Naive thymus-derived CD8-positive, alpha-beta T cell (primary cell): ENCODE measurements at regions not wholly inside any gene's neighbourhood (a gene's known extent, or its start where the extent isn't known, plus 50 kb on each side); places are given as distances from the start of the nearest gene placed in this dataset.

ENCODE experiments used
- ATAC-seq, 2 donors: fragments of 150-1000 bp; cut with Tn5 transposase in 1 of 2; sonication (Bioruptor Pico), chemical (Tn5 transposase) in 1 of 2; 1 replicate in 1 of 2; 2 replicates in 1 of 2; pipeline ENCODE4 v1.10.0; 2021; ENCODE audit warnings: mild to moderate bottlenecking in 2 of 2, moderate library complexity in 2 of 2
- POLR2A ChIA-PET: fragments of 350-600 bp; sonication (Branson Sonifier 250); formaldehyde crosslinking; loops from one replicate; lab custom pipeline; 2021; ENCODE audit warnings: antibody characterized with exemption; lab: Charles Lee
- DNase-seq, 10 donors: peaks; one replicate each; pipeline versions ENCODE4 v3.0.0 to v3.0.0-alpha.2; 2020 to 2022
- H3K27ac Mint-ChIP-seq, 10 donors: one replicate each; pipeline ENCODE4 v1.8.0; 2020 to 2022; ENCODE audit warnings: mild to moderate bottlenecking in 10 of 10, mixed read lengths in 10 of 10, moderate library complexity in 4 of 10, inconsistent platforms in 1 of 10
- H3K27me3 Mint-ChIP-seq, 5 donors: one replicate each; pipeline ENCODE4 v1.8.0; 2021 to 2022; ENCODE audit warnings: mixed read lengths in 5 of 5
- H3K36me3 Mint-ChIP-seq, 3 donors: one replicate each; pipeline ENCODE4 v1.8.0; 2020 to 2022; ENCODE audit warnings: mixed read lengths in 3 of 3, mild to moderate bottlenecking in 2 of 3, inconsistent platforms in 1 of 3
- H3K4me1 Mint-ChIP-seq, 4 donors: one replicate each; pipeline ENCODE4 v1.8.0; 2021 to 2022; ENCODE audit warnings: mixed read lengths in 4 of 4
- H3K4me3 Mint-ChIP-seq, 10 donors: one replicate each; pipeline ENCODE4 v1.8.0; 2020 to 2022; ENCODE audit warnings: mild to moderate bottlenecking in 10 of 10, mixed read lengths in 10 of 10, moderate library complexity in 6 of 10, inconsistent platforms in 1 of 10
- H3K9me3 Mint-ChIP-seq, 9 donors: one replicate each; pipeline ENCODE4 v1.8.0; 2020 to 2022; ENCODE audit warnings: mixed read lengths in 9 of 9, mild to moderate bottlenecking in 3 of 9, inconsistent platforms in 1 of 9, moderate library complexity in 1 of 9

DNA sequence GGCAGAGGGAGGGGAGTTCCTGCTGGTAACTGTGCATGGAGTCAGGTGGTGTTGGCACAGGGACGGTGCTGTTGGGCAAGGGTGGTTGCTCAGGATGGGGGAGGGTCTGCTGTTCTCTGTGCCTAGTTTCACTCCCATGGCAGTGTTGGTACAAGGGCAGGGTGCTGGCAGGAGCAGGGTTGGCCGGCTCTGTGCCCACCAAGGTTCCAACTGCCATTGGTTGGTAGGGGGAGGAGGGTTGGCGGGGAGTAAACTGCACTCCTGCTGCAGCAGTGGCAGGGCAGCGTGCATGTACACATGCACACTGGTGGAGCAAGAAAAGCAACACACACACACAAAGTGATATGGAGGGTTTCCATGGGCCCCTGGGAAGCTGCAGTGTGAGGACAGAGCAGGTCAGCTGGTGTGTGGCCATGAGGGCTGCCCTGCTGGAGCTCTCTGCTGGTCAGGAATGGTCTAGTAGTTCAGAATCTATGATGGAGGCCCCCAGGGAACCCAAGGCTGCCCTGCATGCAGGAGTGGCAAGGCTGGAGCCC is 269.9 kb upstream of the MGAT4C start:
- DNase-seq (no peak), ATAC-seq (no peak)
- Mint-ChIP-seq H3K4me3 (no peak overlapping the region), H3K9me3 (peaks cover 2 to 45% (median 33%) of the 10 kb centered on the region in 9 donors), H3K27me3 (no peaks in the 10 kb centered on the region), H3K36me3 (peaks cover 0 to 11% (median 0%) of the 10 kb centered on the region in 3 donors), H3K27ac (no peak overlapping the region), H3K4me1 (no peaks in the 10 kb centered on the region)
- POLR2A ChIA-PET: no interaction called here

DNA sequence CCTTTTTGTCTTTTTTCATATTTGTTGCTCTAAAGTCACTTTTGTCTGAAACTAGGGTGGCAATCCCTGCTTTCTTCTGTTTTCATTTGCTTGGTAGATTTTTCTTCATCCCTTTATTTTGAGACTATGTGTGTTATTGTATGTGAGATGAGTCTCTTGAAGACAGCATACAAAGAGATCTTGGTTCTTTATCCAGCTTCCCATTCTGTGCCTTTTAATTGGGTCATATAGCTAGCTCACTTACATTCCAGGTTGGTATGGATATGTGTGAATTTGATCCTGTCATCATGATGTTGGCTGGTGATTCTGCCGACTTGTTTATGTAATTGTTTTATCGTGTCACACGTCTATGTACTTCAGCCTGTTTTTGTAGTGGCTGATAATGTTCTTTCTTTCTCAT is 267.7 kb upstream of the MGAT4C start:
- Mint-ChIP-seq H3K36me3 (peaks cover 0 to 11% (median 0%) of the 10 kb centered on the region in 3 donors), H3K27ac (no peak overlapping the region), H3K27me3 (no peaks in the 10 kb centered on the region), H3K4me3 (no peak overlapping the region), H3K4me1 (no peaks in the 10 kb centered on the region), H3K9me3 (peaks cover 0 to 52% (median 33%) of the 10 kb centered on the region in 9 donors)
- DNase-seq (no peak), ATAC-seq (no peak)
- POLR2A ChIA-PET: no interaction called here

DNA sequence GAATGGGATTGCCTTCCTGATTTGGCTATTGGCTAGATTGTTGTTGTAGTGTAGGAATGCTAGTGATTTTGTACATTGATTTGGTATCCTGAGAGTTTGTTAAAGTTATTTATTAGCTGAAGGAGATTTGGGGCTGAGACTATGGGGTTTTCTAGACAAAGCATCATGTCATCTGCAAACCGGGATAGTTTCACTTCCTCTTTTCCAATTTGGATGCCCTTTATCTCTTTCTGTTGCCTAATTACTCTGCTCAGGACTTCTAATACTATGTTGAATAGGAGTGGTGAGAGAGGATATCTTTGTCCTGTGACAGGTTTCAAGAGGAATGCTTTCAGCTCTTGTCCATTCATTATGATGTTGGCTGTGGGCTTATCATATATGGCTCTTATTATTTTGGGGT is 265.7 kb upstream of the MGAT4C start:
- H3K36me3 Mint-ChIP-seq: peaks cover 0 to 11% (median 0%) of the 10 kb centered on the region in 3 donors
- H3K27ac Mint-ChIP-seq: no peak overlapping the region
- H3K9me3 Mint-ChIP-seq: peaks cover 0 to 52% (median 35%) of the 10 kb centered on the region in 9 donors
- H3K27me3 Mint-ChIP-seq: no peaks in the 10 kb centered on the region
- DNase-seq (no peak), ATAC-seq (no peak)
- POLR2A ChIA-PET: no interaction called here
- no peak overlapping the region for H3K4me3 Mint-ChIP-seq
- no peaks in the 10 kb centered on the region for H3K4me1 Mint-ChIP-seq

- H3K4me1 Mint-ChIP-seq: no peaks in the 10 kb centered on the region
- H3K4me3 Mint-ChIP-seq: no peak overlapping the region
- no peak for DNase-seq
- H3K27ac Mint-ChIP-seq: no peak overlapping the region
- H3K27me3 Mint-ChIP-seq: no peaks in the 10 kb centered on the region
- H3K36me3 Mint-ChIP-seq: no peaks in the 10 kb centered on the region
- POLR2A ChIA-PET: no interaction called here
- no peak for ATAC-seq
- H3K9me3 Mint-ChIP-seq: peaks cover 0 to 15% (median 7%) of the 10 kb centered on the region in 9 donors
Measured at GRCh38 chr12:86513226-86513625, 257.0 kb upstream of the MGAT4C start.

GRCh38 chr12:86496595-86496994 is 240.4 kb upstream of the MGAT4C start:
- no peaks in the 10 kb centered on the region for H3K36me3 Mint-ChIP-seq

GRCh38 chr12:86484473-86484872 is 228.3 kb upstream of the MGAT4C start:
- peaks cover 0 to 15% (median 4%) of the 10 kb centered on the region in 9 donors for H3K9me3 Mint-ChIP-seq
- H3K27ac Mint-ChIP-seq: no peak overlapping the region
- H3K4me3 Mint-ChIP-seq: no peak overlapping the region
- no peaks in the 10 kb centered on the region for H3K27me3 Mint-ChIP-seq
- DNase-seq (no peak), ATAC-seq (no peak)
- POLR2A ChIA-PET: no interaction called here
- H3K36me3 Mint-ChIP-seq: no peaks in the 10 kb centered on the region
- H3K4me1 Mint-ChIP-seq: no peaks in the 10 kb centered on the region

More at GRCh38 chr12:86496595-86496994, 240.4 kb upstream of the MGAT4C start:
- Mint-ChIP-seq H3K9me3 (peaks cover 0 to 8% (median 0%) of the 10 kb centered on the region in 9 donors), H3K27ac (no peak overlapping the region), H3K4me1 (no peaks in the 10 kb centered on the region), H3K27me3 (no peaks in the 10 kb centered on the region), H3K4me3 (no peak overlapping the region)
- DNase-seq (no peak), ATAC-seq (no peak)
- POLR2A ChIA-PET: no interaction called here

- Mint-ChIP-seq H3K27ac (no peak overlapping the region), H3K4me3 (no peak overlapping the region), H3K36me3 (no peaks in the 10 kb centered on the region), H3K4me1 (no peaks in the 10 kb centered on the region), H3K27me3 (no peaks in the 10 kb centered on the region), H3K9me3 (peaks cover 0 to 17% (median 4%) of the 10 kb centered on the region in 9 donors)
- POLR2A ChIA-PET: no interaction called here
- DNase-seq: no peak
- ATAC-seq: no peak
Measured at GRCh38 chr12:86473231-86473630, 217.0 kb upstream of the MGAT4C start.

DNA sequence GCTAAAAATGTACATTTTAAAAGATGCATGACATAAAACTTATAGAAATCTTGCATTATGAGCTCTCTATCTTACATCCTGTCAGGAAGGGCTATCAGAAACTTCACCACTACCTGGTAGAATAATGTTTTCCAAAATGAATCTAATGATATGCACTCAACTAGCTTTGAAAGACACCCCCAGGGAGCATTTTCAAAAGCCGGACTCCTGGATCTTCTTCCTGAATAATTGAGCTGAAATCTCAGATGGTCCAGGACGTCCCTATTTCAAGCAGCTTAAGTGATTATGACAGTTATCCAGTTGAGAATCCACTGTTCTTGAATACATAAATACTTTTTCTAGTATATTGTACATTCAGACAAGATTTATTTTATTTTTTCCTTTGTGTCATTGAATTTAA is 200.6 kb upstream of the MGAT4C start:
- no peak overlapping the region for H3K4me3 Mint-ChIP-seq
- no peak overlapping the region for H3K27ac Mint-ChIP-seq
- POLR2A ChIA-PET: no interaction called here
- ATAC-seq (no peak), DNase-seq (no peak)
- H3K27me3 Mint-ChIP-seq: no peaks in the 10 kb centered on the region
- H3K4me1 Mint-ChIP-seq: no peaks in the 10 kb centered on the region
- peaks cover 0 to 11% (median 0%) of the 10 kb centered on the region in 9 donors for H3K9me3 Mint-ChIP-seq
- H3K36me3 Mint-ChIP-seq: no peaks in the 10 kb centered on the region

DNA sequence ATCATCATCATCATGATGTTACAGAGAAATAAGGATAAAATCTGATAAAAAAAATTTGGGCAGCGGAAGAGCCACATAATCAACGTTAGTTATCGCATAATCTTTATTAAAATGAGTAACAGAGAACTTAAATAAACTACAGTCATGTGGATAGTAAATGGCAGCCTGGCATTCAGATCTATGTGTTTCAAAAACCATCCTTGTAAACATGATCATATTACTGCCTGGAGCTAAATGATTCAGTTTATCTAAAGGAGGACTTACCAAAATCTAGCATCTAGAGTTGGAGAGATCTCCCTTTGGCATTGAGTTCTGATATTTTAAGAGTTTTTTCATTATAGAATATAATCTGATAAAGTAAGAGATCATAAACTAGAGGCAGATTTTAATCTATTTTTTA is 200.1 kb upstream of the MGAT4C start:
- DNase-seq: no peak
- H3K27ac Mint-ChIP-seq: no peak overlapping the region
- H3K27me3 Mint-ChIP-seq: no peaks in the 10 kb centered on the region
- H3K9me3 Mint-ChIP-seq: peaks cover 0 to 11% (median 0%) of the 10 kb centered on the region in 9 donors
- POLR2A ChIA-PET: no interaction called here
- ATAC-seq: no peak
- H3K4me1 Mint-ChIP-seq: no peaks in the 10 kb centered on the region
- no peaks in the 10 kb centered on the region for H3K36me3 Mint-ChIP-seq
- no peak overlapping the region for H3K4me3 Mint-ChIP-seq

DNA sequence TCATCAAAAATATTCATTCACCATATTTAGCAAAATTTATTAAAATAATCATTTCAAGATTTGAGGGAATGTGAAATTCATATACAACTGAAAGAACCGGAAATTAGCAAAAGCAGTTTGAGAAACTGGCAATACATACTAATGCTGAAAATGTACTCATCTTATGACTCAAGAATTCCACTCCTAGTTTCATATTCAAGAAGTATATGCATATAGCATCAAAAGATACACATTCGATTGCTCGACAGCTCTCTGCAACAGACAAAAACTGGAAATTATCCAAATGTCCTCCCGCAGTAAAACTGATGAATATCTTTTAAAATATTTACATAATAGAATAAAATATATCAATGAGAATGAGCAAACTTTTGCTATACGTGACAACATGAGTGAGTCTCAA is 189.2 kb upstream of the MGAT4C start:
- H3K9me3 Mint-ChIP-seq: peaks cover 2 to 24% (median 6%) of the 10 kb centered on the region in 9 donors
- H3K27ac Mint-ChIP-seq: no peak overlapping the region
- POLR2A ChIA-PET: interaction anchor here (0.6 kb wide), 1 partner anchor 105 kb away, joined by 3 read pairs; no protein-coding TSS in a partner anchor
- no peaks in the 10 kb centered on the region for H3K27me3 Mint-ChIP-seq
- H3K36me3 Mint-ChIP-seq: peaks cover 0 to 6% (median 0%) of the 10 kb centered on the region in 3 donors
- H3K4me1 Mint-ChIP-seq: no peaks in the 10 kb centered on the region
- ATAC-seq: no peak
- no peak overlapping the region for H3K4me3 Mint-ChIP-seq
- no peak for DNase-seq

DNA sequence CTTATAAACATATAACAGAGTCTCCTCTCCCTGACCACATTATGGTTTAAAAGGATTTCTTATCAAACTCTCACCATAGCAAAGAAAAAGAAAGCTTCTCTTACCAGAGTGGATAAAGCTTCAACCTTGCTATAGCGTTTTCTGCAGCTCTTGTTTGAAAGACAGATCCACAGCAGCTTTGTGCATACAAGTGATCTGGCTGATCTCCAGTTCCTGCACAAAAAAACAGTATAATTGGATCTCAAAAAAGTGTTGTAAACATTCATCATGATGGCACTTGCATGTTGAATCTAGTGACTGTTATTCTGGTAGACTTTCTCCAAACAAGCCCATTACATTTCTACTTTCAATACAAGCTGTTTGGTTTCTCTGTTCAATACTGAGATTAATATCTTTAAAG is 178.9 kb upstream of the MGAT4C start:
- Mint-ChIP-seq H3K27me3 (no peaks in the 10 kb centered on the region), H3K4me3 (no peak overlapping the region), H3K9me3 (peaks cover 0 to 29% (median 9%) of the 10 kb centered on the region in 9 donors), H3K4me1 (no peaks in the 10 kb centered on the region), H3K36me3 (no peaks in the 10 kb centered on the region), H3K27ac (no peak overlapping the region)
- DNase-seq (no peak), ATAC-seq (no peak)
- POLR2A ChIA-PET: no interaction called here

DNA sequence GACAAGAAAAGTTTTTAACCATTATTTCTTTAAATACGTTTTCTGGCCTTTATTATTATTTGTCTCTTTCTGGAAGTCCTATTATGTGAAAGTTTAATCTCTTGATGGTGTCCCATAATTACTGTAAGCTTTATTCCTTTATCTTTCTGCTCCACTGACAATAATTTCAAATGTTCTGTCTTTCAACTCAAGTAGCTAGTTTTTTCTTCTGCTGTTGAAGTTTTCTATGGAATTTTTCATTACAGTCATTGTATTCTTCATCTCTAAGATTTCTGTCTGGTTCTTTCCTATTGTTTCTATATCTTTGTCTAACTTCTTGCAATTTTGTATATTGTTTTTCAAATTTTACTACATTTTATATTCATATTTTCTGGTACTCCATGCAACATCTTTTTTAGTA is 173.6 kb upstream of the MGAT4C start:
- DNase-seq (no peak), ATAC-seq (no peak)
- Mint-ChIP-seq H3K27me3 (no peaks in the 10 kb centered on the region), H3K4me1 (no peaks in the 10 kb centered on the region), H3K4me3 (no peak overlapping the region), H3K9me3 (peaks cover 3 to 38% (median 20%) of the 10 kb centered on the region in 9 donors), H3K36me3 (no peaks in the 10 kb centered on the region), H3K27ac (no peak overlapping the region)
- POLR2A ChIA-PET: no interaction called here

DNA sequence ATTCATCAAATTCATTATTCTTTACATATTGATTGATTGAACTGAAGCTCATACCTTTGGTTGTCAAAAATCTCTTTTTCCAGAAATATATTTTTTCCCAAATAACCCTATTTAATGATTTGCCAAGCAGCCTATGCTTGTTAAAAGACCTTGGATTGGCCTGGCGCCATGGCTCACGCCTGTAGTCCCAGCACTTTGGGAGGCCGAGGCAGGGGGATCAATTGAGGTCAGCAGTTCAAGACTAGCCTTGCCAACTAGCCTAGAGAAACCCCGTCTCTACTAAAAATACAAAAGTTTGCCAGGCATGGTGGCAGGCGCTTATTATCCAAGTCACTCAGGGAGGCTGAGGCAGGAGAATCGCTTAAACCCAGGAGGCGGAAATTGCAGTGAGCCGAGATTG is 165.1 kb upstream of the MGAT4C start:
- H3K36me3 Mint-ChIP-seq: no peaks in the 10 kb centered on the region
- H3K27me3 Mint-ChIP-seq: no peaks in the 10 kb centered on the region
- DNase-seq: no peak
- POLR2A ChIA-PET: no interaction called here
- no peak for ATAC-seq
- H3K9me3 Mint-ChIP-seq: peaks cover 0 to 9% (median 3%) of the 10 kb centered on the region in 9 donors
- H3K4me1 Mint-ChIP-seq: no peaks in the 10 kb centered on the region
- H3K27ac Mint-ChIP-seq: no peak overlapping the region
- H3K4me3 Mint-ChIP-seq: no peak overlapping the region

DNA sequence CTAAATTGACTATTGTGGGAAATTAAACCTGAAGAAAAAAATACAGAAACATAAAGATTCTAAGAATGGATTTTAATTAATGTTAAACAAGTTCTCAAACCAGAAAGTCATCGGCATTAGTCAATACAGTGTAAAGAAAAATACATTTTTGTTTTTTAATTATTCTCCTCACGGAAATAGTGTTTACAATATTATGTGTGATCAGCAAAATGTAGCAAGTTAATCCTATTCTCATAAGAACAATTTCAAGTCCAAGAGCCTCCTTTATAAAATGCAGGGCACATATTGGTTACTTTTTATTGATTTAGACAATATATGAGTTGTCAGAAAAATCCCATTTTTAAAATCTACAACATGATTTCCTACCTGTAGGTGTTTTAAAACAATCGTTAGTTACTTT is 158.0 kb upstream of the MGAT4C start:
- Mint-ChIP-seq H3K9me3 (peaks cover 6 to 28% (median 15%) of the 10 kb centered on the region in 9 donors), H3K27me3 (no peaks in the 10 kb centered on the region)
- POLR2A ChIA-PET: no interaction called here

More for the DNA sequence above, 158.0 kb upstream of the MGAT4C start:
- Mint-ChIP-seq H3K4me3 (no peak overlapping the region), H3K27ac (no peak overlapping the region), H3K36me3 (peaks cover 0 to 16% (median 0%) of the 10 kb centered on the region in 3 donors), H3K4me1 (no peaks in the 10 kb centered on the region)
- no peak for DNase-seq
- ATAC-seq: no peak
